HEK293 (cell line): ENCODE measurements at regions not wholly inside any gene's neighbourhood (a gene's known extent, or its start where the extent isn't known, plus 50 kb on each side); places are given as distances from the start of the nearest gene placed in this dataset.

Source experiments
- CTCF ChIA-PET: fragments of 350-600 bp; formaldehyde crosslinking; extraction: SDS; loops from one replicate; lab custom pipeline; 2021; ENCODE audit warnings: antibody characterized with exemption; lab: Yijun Ruan, JAX
- POLR2A ChIA-PET: fragments of 300-600 bp; formaldehyde crosslinking; extraction: SDS; loops from one replicate; lab custom pipeline; 2020; ENCODE audit warnings: antibody characterized with exemption, inconsistent platforms; lab: Yijun Ruan, JAX
- H3K27ac ChIP-seq: fragments of 200-500 bp; sonication (Bioruptor generic); 2 replicates; pipeline ENCODE4 v1.5.1; 2014; ENCODE audit warnings: low read depth, low read length, control low read depth, inconsistent platforms; ENCODE audit errors: extremely low read depth
- H3K36me3 ChIP-seq, 2 experiments: fragments of 200-500 bp in 1 of 2; sonication (Bioruptor generic) in 1 of 2; 1 replicate in 1 of 2; 2 replicates in 1 of 2; pipeline ENCODE4 v1.5.1; 2014 to 2017; ENCODE audit warnings: inconsistent platforms in 2 of 2, low read length in 2 of 2; ENCODE audit not compliant: control insufficient read depth in 2 of 2, insufficient read depth in 1 of 2
- H3K4me1 ChIP-seq: fragments of 200-500 bp; sonication (Bioruptor generic); 2 replicates; pipeline ENCODE4 v1.5.1; 2014; ENCODE audit warnings: mild to moderate bottlenecking, low read length, inconsistent platforms; ENCODE audit not compliant: control insufficient read depth, insufficient read depth
- H3K4me3 ChIP-seq: 2 replicates; pipeline ENCODE4 v1.5.1; 2011; ENCODE audit warnings: low read depth, mild to moderate bottlenecking, control low read depth, low read length, moderate library complexity
- H3K9me3 ChIP-seq: fragments of 200-500 bp; sonication (Bioruptor generic); 2 replicates; pipeline ENCODE4 v1.5.1; 2014; ENCODE audit warnings: low read depth, low read length, inconsistent platforms; ENCODE audit not compliant: control insufficient read depth, insufficient read depth
- GLIS2 ChIP-seq: fragments of 450-650 bp; formaldehyde crosslinking; IDR thresholded peaks from 2 replicates; pipeline ENCODE4 v1.5.1; 2016; ENCODE audit warnings: missing biosample characterization, missing genetic modification characterization
- REPIN1 ChIP-seq: fragments of 450-650 bp; formaldehyde crosslinking; IDR thresholded peaks from 2 replicates; pipeline ENCODE4 v1.5.1; 2017; ENCODE audit warnings: missing biosample characterization, missing genetic modification characterization, low read depth
- YY1 ChIP-seq: fragments of 450-650 bp; formaldehyde crosslinking; IDR thresholded peaks from 2 replicates; pipeline ENCODE4 v1.5.1; 2018; ENCODE audit warnings: missing biosample characterization, missing genetic modification characterization
- ZBTB26 ChIP-seq: fragments of 450-650 bp; formaldehyde crosslinking; optimal IDR thresholded peaks from 2 replicates; pipeline ENCODE3; 2016; ENCODE audit warnings: missing biosample characterization, mild to moderate bottlenecking, missing genetic modification characterization
- ZBTB48 ChIP-seq: fragments of 450-650 bp; formaldehyde crosslinking; IDR thresholded peaks from 2 replicates; pipeline ENCODE4 v1.5.1; 2016; ENCODE audit warnings: missing biosample characterization, missing genetic modification characterization
- ZBTB6 ChIP-seq: fragments of 450-650 bp; formaldehyde crosslinking; IDR thresholded peaks from 2 replicates; pipeline ENCODE4 v1.5.1; 2017; ENCODE audit warnings: missing biosample characterization, missing genetic modification characterization
- ZNF112 ChIP-seq: fragments of 450-650 bp; formaldehyde crosslinking; IDR thresholded peaks from 2 replicates; pipeline ENCODE4 v1.5.0; 2017; ENCODE audit warnings: missing biosample characterization, missing genetic modification characterization
- ZNF174 ChIP-seq: fragments of 450-650 bp; formaldehyde crosslinking; IDR thresholded peaks from 2 replicates; pipeline ENCODE4 v1.5.0; 2017; ENCODE audit warnings: missing biosample characterization, mild to moderate bottlenecking, missing genetic modification characterization
- ZNF248 ChIP-seq: fragments of 450-650 bp; formaldehyde crosslinking; IDR thresholded peaks from 2 replicates; pipeline ENCODE4 v1.5.1; 2017; ENCODE audit warnings: missing biosample characterization, missing genetic modification characterization
- ZNF473 ChIP-seq: fragments of 450-650 bp; formaldehyde crosslinking; IDR thresholded peaks from 2 replicates; pipeline ENCODE4 v1.5.1; 2017; ENCODE audit warnings: missing biosample characterization, missing genetic modification characterization
- ZNF514 ChIP-seq: fragments of 450-650 bp; formaldehyde crosslinking; IDR thresholded peaks from 2 replicates; pipeline ENCODE4 v1.5.1; 2016; ENCODE audit warnings: missing biosample characterization, missing genetic modification characterization
- ZNF626 ChIP-seq: fragments of 450-650 bp; sonication (Bioruptor Pico); formaldehyde crosslinking; IDR thresholded peaks from 2 replicates; pipeline ENCODE4 v1.5.1; 2018; ENCODE audit warnings: missing biosample characterization, missing genetic modification characterization, inconsistent platforms
- ZNF629 ChIP-seq: fragments of 450-650 bp; formaldehyde crosslinking; IDR thresholded peaks from 2 replicates; pipeline ENCODE4 v1.5.1; 2017; ENCODE audit warnings: missing biosample characterization, missing genetic modification characterization
- ZNF654 ChIP-seq: fragments of 450-650 bp; formaldehyde crosslinking; IDR thresholded peaks from 2 replicates; pipeline ENCODE4 v1.5.1; 2016; ENCODE audit warnings: low read depth, missing biosample characterization, missing genetic modification characterization
- ZNF664 ChIP-seq: fragments of 450-650 bp; formaldehyde crosslinking; IDR thresholded peaks from 2 replicates; pipeline ENCODE4 v1.5.1; 2016; ENCODE audit warnings: missing biosample characterization, missing genetic modification characterization
- ZNF701 ChIP-seq: fragments of 450-650 bp; formaldehyde crosslinking; IDR thresholded peaks from 2 replicates; pipeline ENCODE4 v1.5.1; 2016; ENCODE audit warnings: missing biosample characterization, missing genetic modification characterization
- ZNF792 ChIP-seq: fragments of 450-650 bp; formaldehyde crosslinking; IDR thresholded peaks from 2 replicates; pipeline ENCODE4 v1.5.1; 2016; ENCODE audit warnings: missing biosample characterization, missing genetic modification characterization
- TF ChIP-seq, protein P1 (sequence below): fragments of 450-650 bp; formaldehyde crosslinking; IDR thresholded peaks from 2 replicates; pipeline ENCODE4 v1.5.1; 2016; ENCODE audit warnings: missing biosample characterization, missing genetic modification characterization
- TF ChIP-seq, protein P2 (sequence below): fragments of 450-650 bp; formaldehyde crosslinking; IDR thresholded peaks from 2 replicates; pipeline ENCODE4 v1.5.0; 2017; ENCODE audit warnings: missing biosample characterization, missing genetic modification characterization, borderline replicate concordance
- TF ChIP-seq, protein P3 (sequence below): fragments of 450-650 bp; formaldehyde crosslinking; IDR thresholded peaks from 2 replicates; pipeline ENCODE4 v1.5.1; 2016; ENCODE audit warnings: missing biosample characterization, missing genetic modification characterization, low read depth
- TF ChIP-seq, protein P4 (sequence below): fragments of 450-650 bp; formaldehyde crosslinking; IDR thresholded peaks from 2 replicates; pipeline ENCODE4 v1.5.1; 2016; ENCODE audit warnings: missing biosample characterization, missing genetic modification characterization
- TF ChIP-seq, protein P5 (sequence below): fragments of 450-650 bp; formaldehyde crosslinking; IDR thresholded peaks from 2 replicates; pipeline ENCODE4 v1.5.1; 2016; ENCODE audit warnings: missing biosample characterization, missing genetic modification characterization, borderline replicate concordance

GRCh38 chr7:26040085-26040484 lies 111.9 kb upstream of the NFE2L3 start:
- Histone ChIP-seq H3K4me3 (no peak overlapping the region), H3K4me1 (no peaks in the 10 kb centered on the region), H3K36me3 (no peaks in the 10 kb centered on the region), H3K9me3 (no peaks in the 10 kb centered on the region), H3K27ac (no peak overlapping the region)
- ChIA-PET CTCF (no interaction called here), POLR2A (no interaction called here)
- no peak for TF ChIP-seq YY1 (tag by site-specific recombination)

GRCh38 chr7:26042237-26042636 lies 109.8 kb upstream of the NFE2L3 start:
- CTCF ChIA-PET, result no interaction called here

DNA sequence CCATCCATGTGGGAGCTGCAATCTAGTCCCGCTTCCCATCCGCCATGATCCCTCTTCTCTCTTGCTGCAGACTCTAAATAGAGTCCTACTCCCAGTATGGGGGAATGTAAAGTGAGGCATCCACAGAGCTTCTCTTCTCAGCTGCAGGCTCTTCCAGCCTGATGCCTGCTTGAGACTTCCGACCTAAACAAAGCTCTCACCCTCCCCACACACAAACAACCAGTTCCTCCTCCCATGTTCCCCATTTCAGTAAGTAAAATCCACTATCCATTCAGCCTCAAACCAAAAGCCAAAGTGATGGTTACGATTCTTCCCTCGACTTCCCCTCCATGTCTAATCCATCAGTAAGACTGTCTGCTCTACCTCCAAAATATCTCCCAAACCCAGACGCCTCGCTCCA lies 108.2 kb upstream of the NFE2L3 start:
- no peak overlapping the region for H3K4me3 ChIP-seq
- ChIA-PET POLR2A (no interaction called here), CTCF (interaction anchor here (0.6 kb wide), 1 partner anchor 34 kb away, joined by 3 read pairs; no protein-coding TSS in a partner anchor)
- no peaks in the 10 kb centered on the region for H3K4me1 ChIP-seq
- no peak overlapping the region for H3K27ac ChIP-seq
- H3K36me3 ChIP-seq, result no peaks in the 10 kb centered on the region
- H3K9me3 ChIP-seq, result no peaks in the 10 kb centered on the region
- TF ChIP-seq ZNF664 (tag by site-specific recombination), result no peak
- TF ChIP-seq ZNF701 (tag by site-specific recombination), result no peak
- TF ChIP-seq, protein P1, sequence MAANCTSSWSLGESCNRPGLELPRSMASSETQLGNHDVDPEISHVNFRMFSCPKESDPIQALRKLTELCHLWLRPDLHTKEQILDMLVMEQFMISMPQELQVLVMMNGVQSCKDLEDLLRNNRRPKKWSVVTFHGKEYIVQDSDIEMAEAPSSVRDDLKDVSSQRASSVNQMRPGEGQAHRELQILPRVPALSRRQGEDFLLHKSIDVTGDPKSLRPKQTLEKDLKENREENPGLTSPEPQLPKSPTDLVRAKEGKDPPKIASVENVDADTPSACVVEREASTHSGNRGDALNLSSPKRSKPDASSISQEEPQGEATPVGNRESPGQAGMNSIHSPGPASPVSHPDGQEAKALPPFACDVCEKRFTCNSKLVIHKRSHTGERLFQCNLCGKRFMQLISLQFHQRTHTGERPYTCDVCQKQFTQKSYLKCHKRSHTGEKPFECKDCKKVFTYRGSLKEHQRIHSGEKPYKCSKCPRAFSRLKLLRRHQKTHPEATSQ (tag by site-specific recombination), result no peak
- TF ChIP-seq ZNF626 (tag by site-specific recombination), result no peak
- TF ChIP-seq ZNF174, result no peak
- no peak for TF ChIP-seq ZBTB6 (tag by site-specific recombination)
- TF ChIP-seq ZBTB26 (tag by site-specific recombination), result no peak
- TF ChIP-seq, protein P2, sequence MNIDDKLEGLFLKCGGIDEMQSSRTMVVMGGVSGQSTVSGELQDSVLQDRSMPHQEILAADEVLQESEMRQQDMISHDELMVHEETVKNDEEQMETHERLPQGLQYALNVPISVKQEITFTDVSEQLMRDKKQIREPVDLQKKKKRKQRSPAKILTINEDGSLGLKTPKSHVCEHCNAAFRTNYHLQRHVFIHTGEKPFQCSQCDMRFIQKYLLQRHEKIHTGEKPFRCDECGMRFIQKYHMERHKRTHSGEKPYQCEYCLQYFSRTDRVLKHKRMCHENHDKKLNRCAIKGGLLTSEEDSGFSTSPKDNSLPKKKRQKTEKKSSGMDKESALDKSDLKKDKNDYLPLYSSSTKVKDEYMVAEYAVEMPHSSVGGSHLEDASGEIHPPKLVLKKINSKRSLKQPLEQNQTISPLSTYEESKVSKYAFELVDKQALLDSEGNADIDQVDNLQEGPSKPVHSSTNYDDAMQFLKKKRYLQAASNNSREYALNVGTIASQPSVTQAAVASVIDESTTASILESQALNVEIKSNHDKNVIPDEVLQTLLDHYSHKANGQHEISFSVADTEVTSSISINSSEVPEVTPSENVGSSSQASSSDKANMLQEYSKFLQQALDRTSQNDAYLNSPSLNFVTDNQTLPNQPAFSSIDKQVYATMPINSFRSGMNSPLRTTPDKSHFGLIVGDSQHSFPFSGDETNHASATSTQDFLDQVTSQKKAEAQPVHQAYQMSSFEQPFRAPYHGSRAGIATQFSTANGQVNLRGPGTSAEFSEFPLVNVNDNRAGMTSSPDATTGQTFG, result no peak

More at GRCh38 chr7:26042237-26042636, 109.8 kb upstream of the NFE2L3 start:
- H3K4me1 ChIP-seq, result no peaks in the 10 kb centered on the region
- TF ChIP-seq ZNF629 (tag by site-specific recombination) (no peak), ZBTB48 (no peak), GLIS2 (tag by site-specific recombination) (no peak), ZNF112 (tag by site-specific recombination) (no peak), REPIN1 (tag by site-specific recombination) (no peak), ZNF514 (tag by site-specific recombination) (no peak), ZNF792 (tag by site-specific recombination) (no peak), ZNF473 (tag by site-specific recombination) (no peak), ZNF654 (tag by site-specific recombination) (no peak), ZNF248 (tag by site-specific recombination) (no peak)
- TF ChIP-seq, protein P3, sequence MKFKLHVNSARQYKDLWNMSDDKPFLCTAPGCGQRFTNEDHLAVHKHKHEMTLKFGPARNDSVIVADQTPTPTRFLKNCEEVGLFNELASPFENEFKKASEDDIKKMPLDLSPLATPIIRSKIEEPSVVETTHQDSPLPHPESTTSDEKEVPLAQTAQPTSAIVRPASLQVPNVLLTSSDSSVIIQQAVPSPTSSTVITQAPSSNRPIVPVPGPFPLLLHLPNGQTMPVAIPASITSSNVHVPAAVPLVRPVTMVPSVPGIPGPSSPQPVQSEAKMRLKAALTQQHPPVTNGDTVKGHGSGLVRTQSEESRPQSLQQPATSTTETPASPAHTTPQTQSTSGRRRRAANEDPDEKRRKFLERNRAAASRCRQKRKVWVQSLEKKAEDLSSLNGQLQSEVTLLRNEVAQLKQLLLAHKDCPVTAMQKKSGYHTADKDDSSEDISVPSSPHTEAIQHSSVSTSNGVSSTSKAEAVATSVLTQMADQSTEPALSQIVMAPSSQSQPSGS (tag by site-specific recombination), result no peak
- TF ChIP-seq, protein P4, sequence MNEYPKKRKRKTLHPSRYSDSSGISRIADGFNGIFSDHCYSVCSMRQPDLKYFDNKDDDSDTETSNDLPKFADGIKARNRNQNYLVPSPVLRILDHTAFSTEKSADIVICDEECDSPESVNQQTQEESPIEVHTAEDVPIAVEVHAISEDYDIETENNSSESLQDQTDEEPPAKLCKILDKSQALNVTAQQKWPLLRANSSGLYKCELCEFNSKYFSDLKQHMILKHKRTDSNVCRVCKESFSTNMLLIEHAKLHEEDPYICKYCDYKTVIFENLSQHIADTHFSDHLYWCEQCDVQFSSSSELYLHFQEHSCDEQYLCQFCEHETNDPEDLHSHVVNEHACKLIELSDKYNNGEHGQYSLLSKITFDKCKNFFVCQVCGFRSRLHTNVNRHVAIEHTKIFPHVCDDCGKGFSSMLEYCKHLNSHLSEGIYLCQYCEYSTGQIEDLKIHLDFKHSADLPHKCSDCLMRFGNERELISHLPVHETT (tag by site-specific recombination), result no peak
- TF ChIP-seq, protein P5, sequence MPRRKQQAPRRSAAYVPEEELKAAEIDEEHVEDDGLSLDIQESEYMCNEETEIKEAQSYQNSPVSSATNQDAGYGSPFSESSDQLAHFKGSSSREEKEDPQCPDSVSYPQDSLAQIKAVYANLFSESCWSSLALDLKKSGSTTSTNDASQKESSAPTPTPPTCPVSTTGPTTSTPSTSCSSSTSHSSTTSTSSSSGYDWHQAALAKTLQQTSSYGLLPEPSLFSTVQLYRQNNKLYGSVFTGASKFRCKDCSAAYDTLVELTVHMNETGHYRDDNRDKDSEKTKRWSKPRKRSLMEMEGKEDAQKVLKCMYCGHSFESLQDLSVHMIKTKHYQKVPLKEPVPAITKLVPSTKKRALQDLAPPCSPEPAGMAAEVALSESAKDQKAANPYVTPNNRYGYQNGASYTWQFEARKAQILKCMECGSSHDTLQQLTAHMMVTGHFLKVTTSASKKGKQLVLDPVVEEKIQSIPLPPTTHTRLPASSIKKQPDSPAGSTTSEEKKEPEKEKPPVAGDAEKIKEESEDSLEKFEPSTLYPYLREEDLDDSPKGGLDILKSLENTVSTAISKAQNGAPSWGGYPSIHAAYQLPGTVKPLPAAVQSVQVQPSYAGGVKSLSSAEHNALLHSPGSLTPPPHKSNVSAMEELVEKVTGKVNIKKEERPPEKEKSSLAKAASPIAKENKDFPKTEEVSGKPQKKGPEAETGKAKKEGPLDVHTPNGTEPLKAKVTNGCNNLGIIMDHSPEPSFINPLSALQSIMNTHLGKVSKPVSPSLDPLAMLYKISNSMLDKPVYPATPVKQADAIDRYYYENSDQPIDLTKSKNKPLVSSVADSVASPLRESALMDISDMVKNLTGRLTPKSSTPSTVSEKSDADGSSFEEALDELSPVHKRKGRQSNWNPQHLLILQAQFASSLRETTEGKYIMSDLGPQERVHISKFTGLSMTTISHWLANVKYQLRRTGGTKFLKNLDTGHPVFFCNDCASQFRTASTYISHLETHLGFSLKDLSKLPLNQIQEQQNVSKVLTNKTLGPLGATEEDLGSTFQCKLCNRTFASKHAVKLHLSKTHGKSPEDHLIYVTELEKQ, result no peak
- no peak overlapping the region for H3K4me3 ChIP-seq
- H3K9me3 ChIP-seq, result no peaks in the 10 kb centered on the region
- H3K27ac ChIP-seq, result no peak overlapping the region
- POLR2A ChIA-PET, result no interaction called here
- H3K36me3 ChIP-seq, result no peaks in the 10 kb centered on the region
